ENCODE measurements at regions not wholly inside any gene's neighbourhood (a gene's known extent, or its start where the extent isn't known, plus 50 kb on each side); places are given as distances from the start of the nearest gene placed in this dataset.

- H3K4me3 ChIP-seq (ENCODE audit: low read depth, low read length), result no peak overlapping the region
- DNase-seq (ENCODE audit: low read depth), result no peak
- no peak for TF ChIP-seq CTCF (conservative IDR thresholded peaks at IDR 0.05; ENCODE audit: low read depth, low read length)
Observed at GRCh38 chr2:108161298-108161697, 78.5 kb upstream of the SULT1C3 start.

- DNase-seq (ENCODE audit: low read depth), result no peak
Observed at GRCh38 chr2:108164318-108164717, 75.5 kb upstream of the SULT1C3 start.

GRCh38 chr2:108165729-108166128, 74.0 kb upstream of the SULT1C3 start:
- TF ChIP-seq CTCF (conservative IDR thresholded peaks at IDR 0.05; ENCODE audit: low read depth, low read length), result no peak
- H3K4me3 ChIP-seq (ENCODE audit: low read depth, low read length), result no peak overlapping the region
- DNase-seq (ENCODE audit: low read depth), result no peak

More at GRCh38 chr2:108164318-108164717, 75.5 kb upstream of the SULT1C3 start:
- TF ChIP-seq CTCF (conservative IDR thresholded peaks at IDR 0.05; ENCODE audit: low read depth, low read length), result no peak
- H3K4me3 ChIP-seq (ENCODE audit: low read depth, low read length), result no peak overlapping the region

- TF ChIP-seq CTCF (conservative IDR thresholded peaks at IDR 0.05; ENCODE audit: low read depth, low read length), result no peak
- DNase-seq (ENCODE audit: low read depth), result no peak
- H3K4me3 ChIP-seq (ENCODE audit: low read depth, low read length), result no peak overlapping the region
Observed at GRCh38 chr2:108167699-108168098, 72.1 kb upstream of the SULT1C3 start.

- TF ChIP-seq CTCF (conservative IDR thresholded peaks at IDR 0.05; ENCODE audit: low read depth, low read length), result peak; percentile 52
- peak; percentile 61 for DNase-seq (ENCODE audit: low read depth)
- no peak overlapping the region for H3K4me3 ChIP-seq (ENCODE audit: low read depth, low read length)
Observed at GRCh38 chr2:108169982-108170625, 69.7 kb upstream of the SULT1C3 start.

- H3K4me3 ChIP-seq (ENCODE audit: low read depth, low read length), result no peak overlapping the region
- DNase-seq (ENCODE audit: low read depth), result no peak
- TF ChIP-seq CTCF (conservative IDR thresholded peaks at IDR 0.05; ENCODE audit: low read depth, low read length), result no peak
Observed at GRCh38 chr2:108171657-108172056, 68.1 kb upstream of the SULT1C3 start.

- peak; percentile 56 for TF ChIP-seq CTCF (conservative IDR thresholded peaks at IDR 0.05; ENCODE audit: low read depth, low read length)
- DNase-seq (ENCODE audit: low read depth), result peak; percentile 52
- H3K4me3 ChIP-seq (ENCODE audit: low read depth, low read length), result no peak overlapping the region
Observed at GRCh38 chr2:108182489-108182888, 57.3 kb upstream of the SULT1C3 start.
